SK-N-SH (cell line): ENCODE measurements at regions not wholly inside any gene's neighbourhood (a gene's known extent, or its start where the extent isn't known, plus 50 kb on each side); places are given as distances from the start of the nearest gene placed in this dataset.

Experiments
- CTCF ChIP-seq: fragments of 200-600 bp; sonication (generic); IDR thresholded peaks from 2 replicates; pipeline ENCODE4 v1.6.1; 2017; ENCODE audit warnings: antibody characterized with exemption, mild to moderate bottlenecking, moderate library complexity
- EP300 ChIP-seq, 2 experiments: IDR thresholded peaks; 2 replicates each; pipeline versions ENCODE4 v1.4.0 to v1.6.1; 2012; ENCODE audit warnings: borderline replicate concordance in 1 of 2, low read depth in 1 of 2, low read length in 1 of 2
- GATA2 ChIP-seq: sonication (generic); formaldehyde crosslinking; IDR thresholded peaks from 2 replicates; pipeline ENCODE4 v1.5.0; 2020; ENCODE audit warnings: mild to moderate bottlenecking, missing genetic modification reagents
- IRF3 ChIP-seq: fragments of 150-350 bp; IDR thresholded peaks from 2 replicates; pipeline ENCODE4 v1.6.1; 2016; ENCODE audit warnings: mild to moderate bottlenecking, low read depth, low read length
- MEF2A ChIP-seq: IDR thresholded peaks from 2 replicates; pipeline ENCODE4 v1.4.0; 2012; ENCODE audit warnings: low read depth, borderline replicate concordance
- POLR2AphosphoS5 ChIP-seq: IDR thresholded peaks from 2 replicates; pipeline ENCODE4 v1.6.1; 2012; ENCODE audit warnings: low read depth, low read length
- REST ChIP-seq: IDR thresholded peaks from 2 replicates; pipeline ENCODE4 v1.6.1; 2012; ENCODE audit warnings: mild to moderate bottlenecking, low read depth, low read length, moderate library complexity
- RFX5 ChIP-seq: IDR thresholded peaks from 2 replicates; pipeline ENCODE4 v1.6.1; 2012; ENCODE audit warnings: mild to moderate bottlenecking, improper control_type of control experiment, low read length
- USF1 ChIP-seq: IDR thresholded peaks from 2 replicates; pipeline ENCODE4 v1.4.0; 2012; ENCODE audit warnings: low read depth, borderline replicate concordance
- USF2 ChIP-seq: fragments of 150-350 bp; IDR thresholded peaks from 2 replicates; pipeline ENCODE4 v1.6.1; 2017; ENCODE audit warnings: antibody characterized with exemption, low read length, low read depth, borderline replicate concordance
- YY1 ChIP-seq: IDR thresholded peaks from 2 replicates; pipeline ENCODE4 v1.4.0; 2012; ENCODE audit warnings: low read depth, mild to moderate bottlenecking

- TF ChIP-seq CTCF (no peak), USF2 (no peak), USF1 (no peak), YY1 (no peak), IRF3 (no peak), POLR2AphosphoS5 (no peak), GATA2 (CRISPR knock-in tag) (no peak), RFX5 (no peak), REST (no peak), MEF2A (no peak), EP300 (IDR thresholded peaks at IDR 0.05; ENCODE audit: borderline replicate concordance in 1 of 2, low read depth in 1 of 2, low read length in 1 of 2) (no peak)
These were observed 365.6 kb downstream of the TAF11L14 start for GRCh38 chr5:17999858-18000257.
